GM21786 (cell line): ENCODE measurements at regions not wholly inside any gene's neighbourhood (a gene's known extent, or its start where the extent isn't known, plus 50 kb on each side); places are given as distances from the start of the nearest gene placed in this dataset.

Experiments used
- ATAC-seq: cut with Tn5 transposase; IDR thresholded peaks from one replicate; pipeline ENCODE4 v1.9.1; 2021; ENCODE audit not compliant: unreplicated experiment

DNA sequence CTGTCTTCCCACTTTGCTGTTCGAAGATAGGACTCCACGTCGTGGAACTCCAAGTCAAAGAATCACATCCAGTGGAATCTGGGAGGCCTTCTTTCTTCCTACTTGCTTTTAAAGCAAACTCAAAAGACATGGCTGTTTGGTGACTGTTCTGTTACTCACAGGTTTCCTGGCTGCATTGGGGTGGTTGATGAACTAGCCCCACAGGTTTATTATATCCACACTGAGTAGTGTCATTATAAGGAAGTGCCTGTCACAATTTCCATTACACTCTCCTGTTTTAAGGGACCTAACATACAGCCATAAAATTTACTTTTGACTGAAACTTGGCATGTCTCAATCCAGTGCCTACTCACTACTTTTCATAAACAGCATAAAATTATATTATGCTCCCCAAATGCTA is 287.3 kb upstream of the SP4 start:
- no peak for ATAC-seq

DNA sequence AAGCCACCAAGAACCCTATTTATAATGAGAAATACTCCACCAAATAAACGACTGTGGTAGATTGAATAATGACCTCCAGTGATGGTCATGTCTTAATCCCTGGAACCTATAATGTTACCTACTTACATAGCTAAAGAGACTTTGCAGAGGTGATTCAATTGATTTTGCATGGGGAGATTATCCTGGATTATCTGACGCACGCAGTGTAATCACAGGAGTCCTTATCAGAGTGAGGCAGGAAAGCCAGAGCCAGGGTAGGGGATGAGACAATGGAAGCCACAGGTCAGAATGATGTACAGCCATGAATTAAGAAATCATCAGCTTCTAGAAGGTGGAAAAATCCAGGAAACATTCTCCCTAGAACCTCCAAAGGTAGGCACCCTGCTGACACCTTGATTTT is 286.4 kb upstream of the SP4 start:
- no peak for ATAC-seq

- ATAC-seq: no peak
These were observed 285.8 kb upstream of the SP4 start for GRCh38 chr7:21142081-21142480.

DNA sequence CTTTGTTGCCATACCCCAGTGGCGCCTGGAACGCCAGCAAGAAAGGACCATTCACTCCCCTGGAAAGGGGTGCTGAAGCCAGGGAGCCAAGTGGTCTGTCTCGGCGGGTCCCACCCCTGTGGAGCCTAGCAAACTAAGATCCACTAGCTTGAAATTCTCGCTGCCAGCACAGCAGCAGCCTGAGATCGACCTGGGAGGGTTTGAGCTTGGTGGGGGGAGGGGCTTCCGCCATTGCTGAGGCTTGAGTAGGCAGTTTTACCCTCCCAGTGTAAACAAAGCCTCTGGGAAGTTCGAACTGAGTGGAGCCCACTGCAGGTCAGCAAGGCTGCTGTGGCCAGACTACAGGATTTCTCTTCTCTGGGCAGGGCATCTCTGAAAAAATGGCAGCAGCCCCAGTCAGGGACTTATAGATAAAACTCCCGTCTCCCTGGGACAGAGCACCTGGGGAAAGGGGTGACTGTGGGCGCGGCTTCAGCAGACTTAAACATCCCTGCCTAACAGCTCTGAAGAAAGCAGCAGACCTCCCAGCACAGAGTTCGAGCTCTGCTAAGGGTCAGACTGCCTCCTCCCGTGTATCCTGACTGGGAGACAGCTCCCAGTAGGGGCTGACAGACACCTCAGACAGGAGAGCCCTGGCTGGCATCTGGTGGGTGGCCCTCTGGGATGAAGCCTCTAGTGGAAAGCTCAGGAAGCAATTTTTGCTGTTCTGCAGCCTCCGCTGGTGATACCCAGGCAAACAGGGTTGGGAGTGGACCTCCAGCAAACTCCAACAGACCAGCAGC is 281.1 kb upstream of the SP4 start:
- no peak for ATAC-seq

GRCh38 chr7:21149809-21150208 is 278.1 kb upstream of the SP4 start:
- ATAC-seq: no peak

GRCh38 chr7:21154614-21155013 is 273.3 kb upstream of the SP4 start:
- ATAC-seq: no peak

- no peak for ATAC-seq
These were observed 268.4 kb upstream of the SP4 start for GRCh38 chr7:21159506-21159905.

- ATAC-seq: no peak
These were observed 267.5 kb upstream of the SP4 start for GRCh38 chr7:21160401-21160800.

GRCh38 chr7:21167942-21168341 is 259.9 kb upstream of the SP4 start:
- ATAC-seq: no peak

GRCh38 chr7:21169667-21170580 is 258.0 kb upstream of the SP4 start:
- no peak for ATAC-seq

DNA sequence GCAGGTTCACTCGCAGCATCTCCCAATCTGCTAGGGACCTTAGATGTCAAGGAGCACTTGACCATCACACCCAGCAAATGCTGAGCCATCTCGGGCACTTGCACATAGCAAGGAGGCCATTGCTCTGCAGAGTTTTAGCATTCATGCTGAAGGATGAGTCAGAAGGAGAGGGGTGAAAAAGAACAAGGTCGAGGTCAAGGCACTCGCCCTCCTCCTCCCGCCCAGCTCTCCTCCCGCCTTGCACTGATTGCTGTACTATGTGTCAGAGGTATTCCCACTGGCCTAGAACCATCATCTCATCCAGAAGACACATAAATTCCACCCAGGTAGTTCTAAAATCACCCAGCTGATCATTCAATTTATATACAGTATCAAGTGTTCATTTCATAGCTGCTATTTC is 255.1 kb upstream of the SP4 start:
- no peak for ATAC-seq

GRCh38 chr7:21173436-21173835 is 254.4 kb upstream of the SP4 start:
- ATAC-seq: no peak

DNA sequence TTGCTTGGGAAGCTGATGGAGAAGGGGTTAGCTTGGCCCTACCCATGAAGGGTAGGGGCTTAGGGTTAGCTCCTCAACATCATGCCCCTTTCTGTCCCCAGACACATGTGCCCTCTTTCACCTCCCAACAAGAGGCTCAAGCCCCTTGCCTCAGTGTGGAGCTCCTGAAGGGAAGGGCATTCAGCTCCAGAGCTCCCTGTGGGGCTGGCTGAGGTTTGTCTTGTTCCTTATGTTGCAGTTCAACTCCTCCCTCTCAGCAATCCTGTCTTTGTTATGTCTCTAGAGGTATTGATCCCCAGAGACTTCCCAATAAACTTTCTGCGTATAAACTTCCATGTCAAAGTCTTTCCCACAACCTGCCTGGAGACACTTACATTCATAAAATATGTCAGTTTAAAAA is 252.2 kb upstream of the SP4 start:
- no peak for ATAC-seq

DNA sequence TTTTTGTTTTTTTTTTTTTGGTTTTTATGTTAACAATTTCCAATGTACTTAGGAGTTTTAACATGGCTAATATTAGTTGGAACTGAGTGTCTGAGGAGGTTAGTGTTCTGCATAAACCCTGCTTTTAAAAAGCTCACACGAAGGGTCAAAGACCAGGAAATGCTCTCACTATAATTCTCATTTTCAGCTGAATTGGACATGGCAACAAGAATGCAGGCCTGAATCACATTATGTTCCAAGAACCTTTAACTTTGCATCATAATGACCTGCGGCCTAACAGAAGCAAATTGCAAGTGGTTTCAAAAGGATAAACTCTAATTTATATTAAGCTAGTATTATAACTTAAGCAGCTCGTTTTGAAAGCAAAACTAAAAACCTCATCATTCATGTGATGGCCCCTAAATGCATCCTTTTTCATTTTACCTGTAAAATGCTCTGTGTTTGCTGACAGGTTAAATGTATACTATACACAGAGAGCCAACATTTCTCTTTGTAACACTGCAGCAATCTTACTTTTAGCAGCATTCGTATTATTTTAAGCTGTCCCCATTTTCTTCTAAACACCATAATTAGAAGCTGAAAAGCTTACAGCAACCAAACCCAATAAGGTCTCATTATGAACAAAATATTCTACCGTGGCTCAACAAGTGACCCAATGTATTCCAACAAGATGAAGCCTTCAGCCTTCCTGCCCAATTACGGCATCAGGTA is 242.8 kb upstream of the SP4 start:
- no peak for ATAC-seq

GRCh38 chr7:21185653-21186265 is 242.1 kb upstream of the SP4 start:
- no peak for ATAC-seq

GRCh38 chr7:21191321-21192073 is 236.4 kb upstream of the SP4 start:
- ATAC-seq: no peak

- no peak for ATAC-seq
These were observed 235.2 kb upstream of the SP4 start for GRCh38 chr7:21192657-21193056.

- ATAC-seq: no peak
These were observed 234.0 kb upstream of the SP4 start for GRCh38 chr7:21193895-21194294.

DNA sequence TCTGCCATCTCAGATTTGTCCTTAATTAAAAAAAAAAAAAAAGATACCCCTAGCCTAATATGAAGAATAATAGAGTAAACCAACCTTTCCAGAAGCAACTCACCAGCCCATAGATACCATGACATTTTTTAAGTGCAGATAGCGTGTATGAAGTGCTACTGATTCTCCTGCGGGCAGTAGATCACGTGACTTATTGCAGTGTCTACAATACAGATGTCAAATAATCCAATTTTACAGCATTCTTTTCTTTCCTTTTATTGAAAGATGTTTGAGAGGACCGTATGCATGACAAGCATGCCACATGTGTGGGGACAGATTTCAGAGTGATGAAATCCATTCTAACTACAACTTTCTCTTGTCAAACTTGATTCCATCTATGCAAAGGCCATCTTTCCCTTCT is 232.9 kb upstream of the SP4 start:
- ATAC-seq: no peak

DNA sequence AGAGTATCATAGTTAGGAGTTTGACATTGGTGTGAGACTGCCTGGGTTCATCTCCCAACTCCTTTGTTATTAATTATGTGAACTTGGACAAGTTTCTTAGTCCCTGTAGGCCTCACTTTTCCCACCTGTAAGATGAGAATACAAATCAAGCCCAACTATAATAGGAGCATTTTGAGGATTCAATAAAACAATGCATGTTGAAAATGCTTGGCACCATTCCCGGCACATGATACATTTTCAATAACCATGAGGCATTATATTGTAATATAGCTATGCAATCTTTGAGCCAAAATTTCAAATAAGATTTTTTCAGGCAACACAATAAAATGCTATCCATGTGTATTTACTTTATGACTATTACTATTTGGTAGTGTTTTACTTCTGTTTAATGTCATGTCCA is 229.0 kb upstream of the SP4 start:
- no peak for ATAC-seq
